Esophagus squamous epithelium (tissue), 4 donors: ENCODE measurements at regions not wholly inside any gene's neighbourhood (a gene's known extent, or its start where the extent isn't known, plus 50 kb on each side); places are given as distances from the start of the nearest gene placed in this dataset.

ENCODE experiments used
- POLR2A ChIP-seq, 4 donors: fragments of 450-650 bp; IDR thresholded peaks; one replicate each; pipeline ENCODE4 v1.6.1; 2017; ENCODE audit warnings: antibody characterized with exemption in 4 of 4, mild to moderate bottlenecking in 4 of 4, moderate library complexity in 3 of 4
- TF ChIP-seq, protein P1 (sequence below), 6 experiments: fragments of 450-650 bp in 4 of 6; fragments of 200-600 bp in 2 of 6; sonication (generic) in 2 of 6; IDR thresholded peaks; one replicate each; pipeline ENCODE4 v1.5.1; 2016 to 2019; ENCODE audit warnings: antibody characterized with exemption in 6 of 6, mild to moderate bottlenecking in 4 of 6, moderate library complexity in 4 of 6

- TF ChIP-seq, protein P1, sequence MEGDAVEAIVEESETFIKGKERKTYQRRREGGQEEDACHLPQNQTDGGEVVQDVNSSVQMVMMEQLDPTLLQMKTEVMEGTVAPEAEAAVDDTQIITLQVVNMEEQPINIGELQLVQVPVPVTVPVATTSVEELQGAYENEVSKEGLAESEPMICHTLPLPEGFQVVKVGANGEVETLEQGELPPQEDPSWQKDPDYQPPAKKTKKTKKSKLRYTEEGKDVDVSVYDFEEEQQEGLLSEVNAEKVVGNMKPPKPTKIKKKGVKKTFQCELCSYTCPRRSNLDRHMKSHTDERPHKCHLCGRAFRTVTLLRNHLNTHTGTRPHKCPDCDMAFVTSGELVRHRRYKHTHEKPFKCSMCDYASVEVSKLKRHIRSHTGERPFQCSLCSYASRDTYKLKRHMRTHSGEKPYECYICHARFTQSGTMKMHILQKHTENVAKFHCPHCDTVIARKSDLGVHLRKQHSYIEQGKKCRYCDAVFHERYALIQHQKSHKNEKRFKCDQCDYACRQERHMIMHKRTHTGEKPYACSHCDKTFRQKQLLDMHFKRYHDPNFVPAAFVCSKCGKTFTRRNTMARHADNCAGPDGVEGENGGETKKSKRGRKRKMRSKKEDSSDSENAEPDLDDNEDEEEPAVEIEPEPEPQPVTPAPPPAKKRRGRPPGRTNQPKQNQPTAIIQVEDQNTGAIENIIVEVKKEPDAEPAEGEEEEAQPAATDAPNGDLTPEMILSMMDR (IDR thresholded peaks at IDR 0.05), result no peak
- no peak for TF ChIP-seq POLR2A (IDR thresholded peaks at IDR 0.05)
These were observed 117.1 kb downstream of the TBX19 start for GRCh38 chr1:168397806-168398205.
